ENCODE measurements at regions not wholly inside any gene's neighbourhood (a gene's known extent, or its start where the extent isn't known, plus 50 kb on each side); places are given as distances from the start of the nearest gene placed in this dataset.

DNA sequence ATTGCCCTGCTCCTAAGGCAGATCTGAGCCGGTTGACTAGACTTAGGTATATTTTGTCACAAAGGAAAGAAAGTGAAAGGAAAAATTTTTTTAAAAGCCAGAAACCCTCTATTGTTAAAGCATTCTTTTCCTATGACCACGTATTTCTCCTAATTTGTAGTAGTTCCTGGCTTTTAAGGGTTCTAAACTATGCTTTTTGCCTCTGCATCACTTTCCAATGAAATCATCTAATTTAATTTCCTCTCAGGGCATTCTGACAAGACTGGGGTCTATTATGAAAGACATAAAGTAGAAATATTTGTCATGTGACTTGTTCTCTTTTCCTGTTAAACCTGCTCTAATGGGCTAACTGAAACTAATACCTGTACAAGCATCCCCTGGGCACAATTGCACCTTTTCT lies 233.0 kb upstream of the PRR20A start:
- H3K4me2 ChIP-seq (ENCODE audit: low read length): no peak overlapping the region
- H3K27ac ChIP-seq (ENCODE audit: low read depth, low read length): no peak overlapping the region
- TF ChIP-seq EZH2phosphoT487 (IDR thresholded peaks at IDR 0.05; ENCODE audit: borderline replicate concordance, low read length): no peak
- TF ChIP-seq, protein P1, sequence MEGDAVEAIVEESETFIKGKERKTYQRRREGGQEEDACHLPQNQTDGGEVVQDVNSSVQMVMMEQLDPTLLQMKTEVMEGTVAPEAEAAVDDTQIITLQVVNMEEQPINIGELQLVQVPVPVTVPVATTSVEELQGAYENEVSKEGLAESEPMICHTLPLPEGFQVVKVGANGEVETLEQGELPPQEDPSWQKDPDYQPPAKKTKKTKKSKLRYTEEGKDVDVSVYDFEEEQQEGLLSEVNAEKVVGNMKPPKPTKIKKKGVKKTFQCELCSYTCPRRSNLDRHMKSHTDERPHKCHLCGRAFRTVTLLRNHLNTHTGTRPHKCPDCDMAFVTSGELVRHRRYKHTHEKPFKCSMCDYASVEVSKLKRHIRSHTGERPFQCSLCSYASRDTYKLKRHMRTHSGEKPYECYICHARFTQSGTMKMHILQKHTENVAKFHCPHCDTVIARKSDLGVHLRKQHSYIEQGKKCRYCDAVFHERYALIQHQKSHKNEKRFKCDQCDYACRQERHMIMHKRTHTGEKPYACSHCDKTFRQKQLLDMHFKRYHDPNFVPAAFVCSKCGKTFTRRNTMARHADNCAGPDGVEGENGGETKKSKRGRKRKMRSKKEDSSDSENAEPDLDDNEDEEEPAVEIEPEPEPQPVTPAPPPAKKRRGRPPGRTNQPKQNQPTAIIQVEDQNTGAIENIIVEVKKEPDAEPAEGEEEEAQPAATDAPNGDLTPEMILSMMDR (IDR thresholded peaks at IDR 0.05; ENCODE audit: low read depth, low read length, poor library complexity, severe bottlenecking): no peak
- no peaks in the 10 kb centered on the region for H3K36me3 ChIP-seq (ENCODE audit: control insufficient read depth, low read length)
- H3K4me1 ChIP-seq (ENCODE audit: control insufficient read depth, low read length): no peaks in the 10 kb centered on the region
- no peaks in the 10 kb centered on the region for H3K79me2 ChIP-seq (ENCODE audit: control insufficient read depth, low read length)
- H3F3A ChIP-seq (ENCODE audit: control insufficient read depth, insufficient read depth): no peaks in the 10 kb centered on the region
- no peaks in the 10 kb centered on the region for H3K27me3 ChIP-seq (ENCODE audit: control insufficient read depth, low read length)
- H4K20me1 ChIP-seq (ENCODE audit: control insufficient read depth, insufficient read depth, low read depth, low read length): no peaks in the 10 kb centered on the region
- no peaks in the 10 kb centered on the region for H3K9me2 ChIP-seq (replicated peaks; ENCODE audit: control insufficient read depth, low read length)
- no peaks in the 10 kb centered on the region; the same call in 1 of the 2 replicates for H3K9me3 ChIP-seq (ENCODE audit: control insufficient read depth, insufficient read depth, low read length)
- H3K4me3 ChIP-seq (ENCODE audit: low read length): no peak overlapping the region

DNA sequence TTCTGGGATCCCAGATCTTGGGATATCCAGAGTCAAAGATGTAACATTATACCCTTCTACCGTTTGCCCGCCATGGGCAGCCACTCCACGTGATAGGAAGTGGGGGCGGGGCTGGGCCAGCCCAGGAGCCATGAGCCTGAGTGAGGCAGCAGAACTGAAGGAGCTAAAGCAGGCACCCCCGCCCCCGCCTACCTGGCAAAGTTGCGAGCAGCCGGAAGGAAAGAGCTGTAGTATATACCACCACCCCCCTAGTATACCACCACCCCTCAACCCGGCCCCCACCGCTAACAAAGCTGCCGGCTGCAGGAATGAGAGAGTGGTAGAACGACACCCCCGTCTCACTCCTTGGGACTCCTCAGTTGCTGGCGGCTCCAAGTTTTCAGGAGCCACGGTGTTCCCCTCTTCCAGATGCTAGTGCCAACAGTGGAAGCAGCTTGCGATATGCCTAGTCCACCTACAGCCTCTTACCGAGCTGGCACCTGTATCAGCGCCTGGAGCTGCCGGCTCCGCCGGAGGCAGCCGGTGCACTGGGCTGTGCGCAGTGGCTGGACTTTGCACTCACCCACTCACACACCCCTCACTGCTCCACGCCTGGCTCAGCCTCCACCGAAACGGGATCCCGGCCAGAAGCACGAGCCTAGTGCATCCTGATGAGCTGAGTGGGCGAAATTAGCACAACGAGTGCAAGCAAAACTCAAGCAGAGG lies 230.7 kb upstream of the PRR20A start:
- Histone ChIP-seq H3K4me2 (ENCODE audit: low read length) (no peak overlapping the region), H3K4me3 (ENCODE audit: low read length) (no peak overlapping the region), H3K36me3 (ENCODE audit: control insufficient read depth, low read length) (no peaks in the 10 kb centered on the region), H3K9me3 (ENCODE audit: control insufficient read depth, insufficient read depth, low read length) (no peaks in the 10 kb centered on the region; the same call in 1 of the 2 replicates), H3F3A (ENCODE audit: control insufficient read depth, insufficient read depth) (no peaks in the 10 kb centered on the region), H4K20me1 (ENCODE audit: control insufficient read depth, insufficient read depth, low read depth, low read length) (no peaks in the 10 kb centered on the region), H3K79me2 (ENCODE audit: control insufficient read depth, low read length) (no peaks in the 10 kb centered on the region), H3K27me3 (ENCODE audit: control insufficient read depth, low read length) (no peaks in the 10 kb centered on the region), H3K27ac (ENCODE audit: low read depth, low read length) (no peak overlapping the region), H3K9me2 (replicated peaks; ENCODE audit: control insufficient read depth, low read length) (no peaks in the 10 kb centered on the region), H3K4me1 (ENCODE audit: control insufficient read depth, low read length) (no peaks in the 10 kb centered on the region)
- TF ChIP-seq EZH2phosphoT487 (IDR thresholded peaks at IDR 0.05; ENCODE audit: borderline replicate concordance, low read length): no peak
- TF ChIP-seq, protein P1 (IDR thresholded peaks at IDR 0.05; ENCODE audit: low read depth, low read length, poor library complexity, severe bottlenecking): no peak

DNA sequence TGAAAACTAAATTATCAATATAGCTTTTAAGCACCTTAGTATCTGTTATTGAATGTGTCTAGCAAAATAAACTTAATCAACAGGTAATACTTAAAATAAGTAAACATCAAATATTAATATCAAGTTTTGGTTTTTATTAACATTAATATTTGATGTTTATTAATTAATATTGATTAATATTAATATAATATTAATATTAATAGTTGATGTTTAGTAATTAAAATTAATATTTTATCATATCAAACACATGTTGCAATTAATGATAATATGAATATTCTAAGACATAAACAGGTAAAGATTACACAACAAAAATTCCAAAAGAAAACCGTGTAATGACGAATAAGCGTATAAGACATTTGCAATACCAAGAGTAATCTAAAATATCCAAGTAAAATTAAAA lies 222.8 kb upstream of the PRR20A start:
- Histone ChIP-seq H3K4me3 (ENCODE audit: low read length) (no peak overlapping the region), H3K36me3 (ENCODE audit: control insufficient read depth, low read length) (no peaks in the 10 kb centered on the region), H3K9me2 (replicated peaks; ENCODE audit: control insufficient read depth, low read length) (no peaks in the 10 kb centered on the region), H3F3A (ENCODE audit: control insufficient read depth, insufficient read depth) (no peaks in the 10 kb centered on the region), H3K9me3 (ENCODE audit: control insufficient read depth, insufficient read depth, low read length) (no peaks in the 10 kb centered on the region), H3K79me2 (ENCODE audit: control insufficient read depth, low read length) (no peaks in the 10 kb centered on the region), H4K20me1 (ENCODE audit: control insufficient read depth, insufficient read depth, low read depth, low read length) (no peaks in the 10 kb centered on the region), H3K4me2 (ENCODE audit: low read length) (no peak overlapping the region), H3K27ac (ENCODE audit: low read depth, low read length) (no peak overlapping the region), H3K4me1 (ENCODE audit: control insufficient read depth, low read length) (no peaks in the 10 kb centered on the region), H3K27me3 (ENCODE audit: control insufficient read depth, low read length) (no peaks in the 10 kb centered on the region)
- TF ChIP-seq, protein P1 (IDR thresholded peaks at IDR 0.05; ENCODE audit: low read depth, low read length, poor library complexity, severe bottlenecking): no peak
- no peak for TF ChIP-seq EZH2phosphoT487 (IDR thresholded peaks at IDR 0.05; ENCODE audit: borderline replicate concordance, low read length)
